Fibroblast of lung (primary cell): ENCODE measurements at regions not wholly inside any gene's neighbourhood (a gene's known extent, or its start where the extent isn't known, plus 50 kb on each side); places are given as distances from the start of the nearest gene placed in this dataset.

ENCODE experiments used
- CTCF ChIP-seq, 2 donors: IDR thresholded peaks in 1 of 2; conservative IDR thresholded peaks in 1 of 2; 1 replicate in 1 of 2; 2 replicates in 1 of 2; pipeline ENCODE4 v1.5.1; 2011 to 2012; ENCODE audit warnings: low read length in 2 of 2, control low read depth in 1 of 2, inconsistent platforms in 1 of 2, low read depth in 1 of 2, mild to moderate bottlenecking in 1 of 2
- EZH2 ChIP-seq: IDR thresholded peaks from 2 replicates; pipeline ENCODE4 v1.5.1; 2012; ENCODE audit warnings: low read length, control low read depth, mild to moderate bottlenecking; ENCODE audit errors: missing control alignments

- no peak for TF ChIP-seq EZH2
- TF ChIP-seq CTCF (conservative IDR thresholded peaks at IDR 0.05 in 1 of 2, IDR thresholded peaks at IDR 0.05 in 1 of 2; ENCODE audit: low read depth in 1 of 2, low read length in 2 of 2), result no peak
Observed at GRCh38 chr5:4156889-4157288, 561.3 kb downstream of the IRX1 start.
